T-helper 2 cell treated with Interferon-gamma antibody and Interleukin-4, amounts not matched to agents 5 μg/mL and 100 μg/mL, for 36 hours (primary cell): ENCODE measurements at regions not wholly inside any gene's neighbourhood (a gene's known extent, or its start where the extent isn't known, plus 50 kb on each side); places are given as distances from the start of the nearest gene placed in this dataset.

ENCODE experiments used
- DNase-seq: peaks from one replicate; pipeline ENCODE4 v3.0.0; 2021; ENCODE audit warnings: low spot score
- H3K27ac Mint-ChIP-seq: one replicate; pipeline ENCODE4 v1.8.0; 2021; ENCODE audit warnings: mild to moderate bottlenecking, mixed read lengths
- H3K27me3 Mint-ChIP-seq: one replicate; pipeline ENCODE4 v1.8.0; 2021; ENCODE audit warnings: low read depth, mixed read lengths
- H3K36me3 Mint-ChIP-seq: one replicate; pipeline ENCODE4 v1.8.0; 2021; ENCODE audit warnings: low read depth, mixed read lengths
- H3K4me1 Mint-ChIP-seq: one replicate; pipeline ENCODE4 v1.8.0; 2021; ENCODE audit warnings: low read depth, mixed read lengths
- H3K4me3 Mint-ChIP-seq: one replicate; pipeline ENCODE4 v1.8.0; 2022; ENCODE audit warnings: mild to moderate bottlenecking, moderate library complexity, mixed read lengths
- H3K9me3 Mint-ChIP-seq: one replicate; pipeline ENCODE4 v1.8.0; 2021; ENCODE audit warnings: mixed read lengths

DNA sequence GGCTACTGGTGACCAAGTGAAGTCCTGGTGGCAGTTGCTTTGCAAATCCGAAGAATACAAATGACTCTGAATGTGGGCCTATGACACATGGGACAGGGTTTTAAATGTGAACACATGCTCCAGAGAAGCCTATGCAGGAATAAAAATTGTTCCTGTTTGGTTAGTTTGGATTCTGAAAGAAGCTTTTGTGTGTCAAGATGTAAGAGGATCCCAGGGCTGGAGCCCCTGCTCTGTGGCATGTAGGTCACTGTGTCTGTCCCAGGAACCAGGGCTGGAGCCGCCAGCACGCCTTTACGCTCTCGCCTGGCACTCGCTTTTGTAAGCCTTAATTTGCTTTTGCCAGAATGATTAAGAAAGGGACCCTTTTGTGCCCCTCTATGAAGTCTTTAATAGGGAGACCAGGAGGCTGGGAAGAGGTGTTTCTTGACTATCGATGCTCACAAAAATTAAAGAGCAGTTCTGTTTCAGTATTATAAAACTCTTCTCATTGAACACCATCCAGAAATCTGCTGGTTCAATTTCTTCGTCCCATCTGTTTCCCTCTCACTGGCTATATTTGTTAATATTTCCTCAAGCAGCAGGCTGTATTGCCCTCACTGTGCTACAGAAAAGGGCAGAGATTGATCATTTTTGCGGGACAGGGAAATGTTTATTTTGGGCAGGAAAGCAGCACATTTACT, 532.7 kb upstream of the POU3F3 start:
- no peaks in the 10 kb centered on the region for H3K36me3 Mint-ChIP-seq
- no peak for DNase-seq
- peaks cover 4% of the 10 kb centered on the region for H3K27me3 Mint-ChIP-seq
- no peaks in the 10 kb centered on the region for H3K4me1 Mint-ChIP-seq
- no peak overlapping the region for H3K27ac Mint-ChIP-seq
- no peaks in the 10 kb centered on the region for H3K9me3 Mint-ChIP-seq
- H3K4me3 Mint-ChIP-seq: no peak overlapping the region

DNA sequence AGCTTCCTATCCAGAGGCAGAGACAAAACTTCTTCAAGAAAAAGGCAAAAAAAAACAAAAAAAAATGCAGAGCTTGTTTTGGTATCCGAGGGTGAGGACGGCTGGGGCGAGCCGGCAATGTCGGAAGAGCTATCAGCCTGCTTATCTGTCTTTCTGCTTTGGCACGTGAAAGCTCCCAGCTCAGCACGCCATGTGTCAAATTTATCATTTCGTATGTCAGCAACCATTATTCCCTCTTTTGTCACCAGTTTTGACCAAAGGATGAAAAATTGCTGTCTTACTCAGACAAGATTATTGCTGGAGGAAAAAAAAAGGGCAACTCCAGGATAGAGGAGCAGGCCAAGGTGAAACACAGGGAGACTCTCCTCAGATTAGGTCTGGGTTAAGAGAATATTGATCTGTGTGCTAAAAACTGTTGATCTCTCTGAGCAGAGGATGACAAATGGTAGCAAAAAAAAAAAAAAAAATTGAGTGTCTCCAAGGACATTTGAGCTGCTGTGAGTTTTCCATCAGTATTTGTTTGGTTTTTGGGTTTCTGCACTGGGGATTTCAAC, 532.0 kb upstream of the POU3F3 start:
- H3K4me3 Mint-ChIP-seq: no peak overlapping the region
- H3K4me1 Mint-ChIP-seq: no peaks in the 10 kb centered on the region
- H3K36me3 Mint-ChIP-seq: no peaks in the 10 kb centered on the region
- H3K27me3 Mint-ChIP-seq: peaks cover 4% of the 10 kb centered on the region
- no peak for DNase-seq
- H3K9me3 Mint-ChIP-seq: no peaks in the 10 kb centered on the region
- H3K27ac Mint-ChIP-seq: no peak overlapping the region

DNA sequence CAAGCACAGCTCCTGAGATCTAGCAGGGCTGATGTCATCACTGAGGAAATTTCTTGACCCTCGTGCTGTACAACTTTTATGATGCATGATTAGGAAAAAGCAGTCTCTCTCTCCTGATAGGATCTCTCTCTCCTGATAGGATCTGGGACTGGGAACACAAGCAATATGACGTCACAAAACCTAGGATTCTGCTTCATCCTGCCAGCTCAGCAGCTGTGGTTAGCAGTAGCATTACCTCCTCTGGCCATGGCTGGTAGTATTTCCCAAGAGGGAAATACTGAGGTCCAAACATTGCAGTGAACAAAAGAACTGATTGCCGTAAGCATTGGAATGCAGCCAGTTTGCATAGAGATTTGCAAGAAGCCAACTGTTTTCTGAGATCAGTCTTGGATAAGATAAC, 521.2 kb upstream of the POU3F3 start:
- no peak overlapping the region for H3K27ac Mint-ChIP-seq
- H3K4me1 Mint-ChIP-seq: no peaks in the 10 kb centered on the region
- DNase-seq: no peak
- no peaks in the 10 kb centered on the region for H3K36me3 Mint-ChIP-seq
- H3K4me3 Mint-ChIP-seq: no peak overlapping the region
- H3K9me3 Mint-ChIP-seq: no peaks in the 10 kb centered on the region
- no peaks in the 10 kb centered on the region for H3K27me3 Mint-ChIP-seq

DNA sequence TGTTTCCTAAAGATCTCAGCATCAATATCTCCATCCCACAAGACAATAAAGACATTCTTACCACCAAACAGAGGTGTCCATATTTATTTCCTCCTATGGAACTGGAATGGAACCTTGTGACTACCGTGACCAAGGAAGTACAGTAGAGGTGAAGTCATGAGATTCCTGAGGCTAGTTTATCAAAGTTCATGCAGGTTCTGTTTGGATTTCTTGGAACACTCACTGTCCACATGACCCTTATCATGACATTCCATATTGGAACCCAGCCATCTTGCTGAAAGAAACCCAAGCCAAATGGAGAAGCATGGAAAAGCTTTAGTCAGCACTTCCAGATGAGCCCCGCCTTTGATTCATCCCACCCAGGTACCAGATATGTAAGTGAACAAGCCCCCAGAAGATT, 516.0 kb upstream of the POU3F3 start:
- no peaks in the 10 kb centered on the region for H3K9me3 Mint-ChIP-seq
- H3K27me3 Mint-ChIP-seq: no peaks in the 10 kb centered on the region
- H3K27ac Mint-ChIP-seq: no peak overlapping the region
- DNase-seq: no peak
- no peaks in the 10 kb centered on the region for H3K36me3 Mint-ChIP-seq
- H3K4me1 Mint-ChIP-seq: no peaks in the 10 kb centered on the region
- H3K4me3 Mint-ChIP-seq: no peak overlapping the region

DNA sequence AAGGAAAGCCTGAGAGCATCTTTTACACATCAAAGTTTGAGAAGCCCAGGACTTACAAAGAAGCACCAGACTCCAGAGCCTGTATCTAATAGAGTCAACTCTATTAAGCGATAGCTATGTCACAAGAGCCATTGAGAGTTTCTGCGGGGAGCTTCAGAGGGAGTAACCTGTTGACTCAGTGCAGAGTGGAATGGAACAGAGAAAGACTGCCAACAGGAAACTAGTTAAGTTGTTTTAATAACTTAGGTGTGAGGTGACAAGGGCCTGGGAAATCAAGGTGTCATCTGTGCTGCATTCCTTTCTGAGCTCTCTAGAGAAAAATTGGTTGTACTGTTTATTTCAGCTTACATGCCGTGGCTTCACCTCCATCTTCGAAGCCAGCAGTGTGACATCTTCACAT, 513.8 kb upstream of the POU3F3 start:
- H3K36me3 Mint-ChIP-seq: no peaks in the 10 kb centered on the region
- H3K4me1 Mint-ChIP-seq: no peaks in the 10 kb centered on the region
- no peak overlapping the region for H3K4me3 Mint-ChIP-seq
- DNase-seq: no peak
- no peaks in the 10 kb centered on the region for H3K27me3 Mint-ChIP-seq
- no peaks in the 10 kb centered on the region for H3K9me3 Mint-ChIP-seq
- H3K27ac Mint-ChIP-seq: no peak overlapping the region

DNA sequence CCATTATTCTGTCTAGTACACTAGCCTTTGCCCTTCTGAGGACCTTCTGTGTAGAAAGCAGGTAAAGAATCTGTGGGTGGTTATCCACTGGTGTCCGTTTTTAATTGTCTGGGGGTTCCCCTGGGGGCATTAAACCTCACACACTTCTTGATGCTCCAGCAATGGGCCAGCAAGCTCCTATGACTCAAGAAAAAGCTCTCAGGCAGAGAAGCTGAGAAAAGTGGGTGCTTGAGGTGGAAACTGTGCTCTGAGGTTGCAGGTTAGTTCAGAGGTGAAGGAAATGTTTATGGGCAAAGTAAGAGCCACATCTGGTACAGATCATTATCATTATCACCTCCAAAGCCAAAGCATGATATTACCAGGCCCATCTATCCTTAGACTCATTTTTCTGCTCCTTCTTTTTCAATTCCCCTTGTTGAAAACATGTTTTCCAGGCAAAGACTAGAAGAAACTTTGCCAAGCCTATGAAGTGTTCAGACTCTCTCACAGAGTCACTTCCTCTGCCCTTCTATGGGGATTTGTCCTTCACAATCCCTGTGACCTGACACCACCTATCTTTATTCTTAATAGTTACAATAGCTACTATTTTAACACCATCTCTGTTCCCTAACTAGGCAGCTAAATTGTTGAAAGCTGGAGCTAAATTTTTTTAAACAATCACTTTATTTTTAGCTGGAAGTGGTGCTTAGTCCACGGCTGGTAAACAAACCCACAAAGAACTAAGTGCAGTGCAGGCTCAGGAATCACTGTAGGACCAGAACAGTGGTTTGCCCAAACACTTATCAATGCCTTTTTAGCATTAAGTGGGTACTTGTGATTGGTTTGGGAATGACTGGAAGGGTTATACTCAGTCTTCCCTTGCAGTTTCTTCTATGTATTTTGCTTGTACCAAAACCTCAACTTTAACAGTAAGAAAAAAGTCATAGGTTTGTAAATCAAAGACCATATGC, 512.8 kb upstream of the POU3F3 start:
- Mint-ChIP-seq H3K4me1 (no peaks in the 10 kb centered on the region), H3K4me3 (no peak overlapping the region), H3K36me3 (no peaks in the 10 kb centered on the region), H3K27ac (no peak overlapping the region), H3K27me3 (no peaks in the 10 kb centered on the region), H3K9me3 (no peaks in the 10 kb centered on the region)
- DNase-seq: no peak

DNA sequence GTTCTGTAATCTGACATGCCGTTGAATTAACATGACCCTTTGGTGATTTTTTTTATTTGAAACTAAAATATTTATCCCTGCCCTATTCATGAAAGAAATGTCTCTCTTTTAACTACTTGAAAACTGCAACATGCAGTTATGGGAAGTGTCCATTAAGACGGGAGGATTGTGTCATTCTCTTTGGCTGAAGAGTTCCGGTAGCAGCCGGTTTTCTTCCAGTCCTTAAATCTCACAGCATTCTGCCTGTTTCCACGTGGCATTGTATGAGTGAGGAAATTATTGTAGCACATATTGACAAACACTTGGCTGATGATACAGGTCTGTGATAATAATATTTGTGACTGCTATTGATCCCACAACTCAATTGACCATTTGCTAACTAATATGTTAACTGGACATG, 509.6 kb upstream of the POU3F3 start:
- Mint-ChIP-seq H3K27ac (no peak overlapping the region), H3K27me3 (no peaks in the 10 kb centered on the region), H3K4me1 (no peaks in the 10 kb centered on the region), H3K9me3 (no peaks in the 10 kb centered on the region), H3K36me3 (no peaks in the 10 kb centered on the region), H3K4me3 (no peak overlapping the region)
- no peak for DNase-seq

DNA sequence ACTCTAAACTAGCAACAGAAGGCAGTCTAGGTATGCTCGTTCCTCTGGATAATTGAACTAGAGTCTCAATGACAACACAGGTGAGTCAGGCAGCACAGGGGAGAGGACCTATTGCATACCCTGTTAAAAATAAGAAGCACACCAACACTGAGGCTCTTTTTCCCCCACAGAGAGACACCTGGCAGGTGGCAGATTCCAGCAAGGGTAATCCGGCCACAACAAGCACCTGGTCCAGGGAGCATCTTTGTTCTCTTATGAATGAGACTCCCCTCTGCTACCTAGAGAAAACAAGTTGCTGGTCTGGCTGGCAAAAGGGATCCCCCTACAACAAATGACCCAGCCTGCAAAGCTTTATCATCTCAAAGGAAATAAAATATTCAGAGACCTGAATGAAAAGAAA, 508.9 kb upstream of the POU3F3 start:
- H3K27me3 Mint-ChIP-seq: no peaks in the 10 kb centered on the region

DNA sequence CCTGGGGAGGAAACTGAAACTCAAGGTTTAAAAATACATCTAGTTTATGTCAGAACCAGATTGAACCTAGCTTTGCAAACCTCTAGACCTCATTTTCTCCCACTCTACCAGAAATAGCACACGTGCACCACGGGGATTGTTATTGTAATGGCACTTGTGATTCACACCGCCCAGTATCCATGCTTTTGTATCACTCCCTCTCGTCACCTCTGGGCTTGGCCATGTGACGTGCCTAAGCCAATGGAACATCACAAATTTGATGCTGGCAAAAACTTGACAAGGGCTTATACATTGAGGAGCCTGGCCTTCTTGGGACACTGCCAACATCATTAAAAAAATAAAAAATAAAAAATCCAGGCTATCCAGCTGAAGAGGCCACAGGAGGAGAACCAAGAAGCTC, 495.8 kb upstream of the POU3F3 start:
- Mint-ChIP-seq H3K27me3 (no peaks in the 10 kb centered on the region), H3K4me3 (no peak overlapping the region), H3K4me1 (no peaks in the 10 kb centered on the region), H3K9me3 (no peaks in the 10 kb centered on the region), H3K36me3 (no peaks in the 10 kb centered on the region), H3K27ac (no peak overlapping the region)
- DNase-seq: no peak

More for the DNA sequence above, 508.9 kb upstream of the POU3F3 start:
- Mint-ChIP-seq H3K9me3 (no peaks in the 10 kb centered on the region), H3K27ac (no peak overlapping the region), H3K36me3 (no peaks in the 10 kb centered on the region), H3K4me1 (no peaks in the 10 kb centered on the region), H3K4me3 (no peak overlapping the region)
- DNase-seq: no peak

DNA sequence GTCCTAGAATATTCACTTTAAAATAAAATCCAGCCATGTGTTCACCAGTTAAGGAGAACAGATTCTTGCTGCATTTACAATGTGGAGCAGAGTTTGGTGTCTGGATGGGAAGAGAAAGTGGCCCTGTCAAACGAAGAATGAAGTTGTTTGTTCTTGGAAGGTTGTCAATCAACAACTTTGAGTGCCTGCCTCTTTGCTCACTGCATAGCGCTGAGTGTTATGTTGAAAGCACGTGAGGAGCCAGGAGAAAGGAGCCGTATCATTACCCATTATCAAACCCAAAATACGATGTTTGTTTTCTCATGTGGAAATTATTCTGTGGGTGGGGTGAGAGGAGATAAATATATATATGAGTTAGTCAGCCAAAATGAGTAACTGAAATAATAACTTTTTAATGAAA, 492.5 kb upstream of the POU3F3 start:
- no peak overlapping the region for H3K27ac Mint-ChIP-seq
- H3K36me3 Mint-ChIP-seq: no peaks in the 10 kb centered on the region

DNA sequence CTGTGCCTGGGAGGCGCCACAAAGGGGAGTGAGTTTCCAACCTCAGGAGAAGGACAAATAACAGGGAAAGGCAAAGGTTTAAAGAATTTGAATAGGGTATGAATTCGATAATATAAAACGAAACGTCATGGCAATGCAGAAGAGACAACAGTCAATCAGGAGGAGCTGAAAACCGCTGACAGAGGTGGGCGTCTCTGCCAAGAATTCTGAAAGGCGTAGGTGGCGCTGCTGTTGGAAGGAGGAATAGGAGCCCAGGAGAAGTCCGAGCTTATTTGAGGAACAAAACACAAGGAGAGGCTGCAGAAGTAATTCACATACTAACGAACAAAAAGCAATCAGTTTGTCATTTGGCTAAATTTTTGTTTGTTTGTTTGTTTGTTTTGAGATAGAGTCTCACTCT, 485.8 kb upstream of the POU3F3 start:
- H3K27ac Mint-ChIP-seq: no peak overlapping the region

More for the DNA sequence above, 492.5 kb upstream of the POU3F3 start:
- DNase-seq: no peak
- no peaks in the 10 kb centered on the region for H3K27me3 Mint-ChIP-seq
- no peaks in the 10 kb centered on the region for H3K4me1 Mint-ChIP-seq
- no peak overlapping the region for H3K4me3 Mint-ChIP-seq
- no peaks in the 10 kb centered on the region for H3K9me3 Mint-ChIP-seq

DNA sequence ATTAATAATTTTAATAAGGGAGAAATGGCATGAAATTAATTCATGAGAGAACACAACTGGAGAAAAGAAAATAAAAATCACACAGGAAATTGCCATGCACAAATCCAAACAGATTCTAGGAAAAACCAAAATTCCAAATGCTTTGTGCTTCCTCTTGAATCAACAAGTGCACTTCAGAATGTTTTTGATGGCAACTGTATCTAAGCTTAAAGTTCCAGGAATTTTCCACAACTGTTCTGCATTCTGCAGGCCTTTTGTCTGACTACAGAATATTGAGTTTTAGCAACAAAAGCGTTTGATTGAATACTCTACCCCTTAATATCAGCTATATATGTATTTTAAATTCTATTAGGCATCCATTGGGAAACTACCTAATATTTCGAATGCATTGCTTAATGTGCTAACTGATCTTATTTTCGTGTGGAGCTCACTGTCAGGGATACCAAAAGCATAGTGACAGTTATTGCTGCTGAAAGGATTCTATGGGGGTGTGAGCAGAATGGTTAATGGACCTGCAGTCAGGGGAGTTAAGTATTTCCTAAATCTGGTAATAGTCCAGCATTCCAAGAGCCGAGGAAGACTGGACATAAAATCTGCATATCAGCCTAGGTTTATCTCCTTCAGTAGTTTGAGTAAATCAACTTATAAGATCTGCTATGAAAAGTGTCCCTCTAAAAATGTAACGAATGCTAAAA, 482.7 kb upstream of the POU3F3 start:
- Mint-ChIP-seq H3K4me1 (no peaks in the 10 kb centered on the region), H3K9me3 (no peaks in the 10 kb centered on the region), H3K27ac (no peak overlapping the region), H3K27me3 (no peaks in the 10 kb centered on the region), H3K4me3 (no peak overlapping the region), H3K36me3 (no peaks in the 10 kb centered on the region)
- DNase-seq: no peak

More for the DNA sequence above, 485.8 kb upstream of the POU3F3 start:
- H3K9me3 Mint-ChIP-seq: no peaks in the 10 kb centered on the region
- H3K36me3 Mint-ChIP-seq: no peaks in the 10 kb centered on the region
- H3K27me3 Mint-ChIP-seq: no peaks in the 10 kb centered on the region
- no peak overlapping the region for H3K4me3 Mint-ChIP-seq
- no peak for DNase-seq
- H3K4me1 Mint-ChIP-seq: no peaks in the 10 kb centered on the region

DNA sequence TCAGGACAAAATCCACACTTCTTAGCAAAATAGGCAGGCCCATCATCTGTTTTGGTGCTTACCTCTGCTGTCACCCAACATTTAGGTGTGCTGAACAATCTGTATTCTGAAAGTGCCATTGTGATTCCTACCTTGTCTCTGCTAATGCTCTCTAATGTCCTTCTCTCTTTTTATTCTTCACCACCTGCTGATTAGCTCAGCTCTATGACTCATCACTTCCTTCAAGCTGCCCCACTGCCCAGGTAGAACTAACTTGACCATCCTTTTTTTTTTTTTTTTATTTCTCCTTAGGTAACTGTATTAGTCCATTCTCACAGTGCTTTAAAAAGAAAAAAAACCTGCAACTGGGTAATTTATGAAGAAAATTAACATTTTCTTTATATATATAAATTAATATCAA, 478.7 kb upstream of the POU3F3 start:
- no peak overlapping the region for H3K27ac Mint-ChIP-seq
- H3K36me3 Mint-ChIP-seq: no peaks in the 10 kb centered on the region
- H3K27me3 Mint-ChIP-seq: no peaks in the 10 kb centered on the region
- peaks cover 4% of the 10 kb centered on the region for H3K4me1 Mint-ChIP-seq
- no peak for DNase-seq
- H3K4me3 Mint-ChIP-seq: no peak overlapping the region
- peaks cover 7% of the 10 kb centered on the region for H3K9me3 Mint-ChIP-seq

DNA sequence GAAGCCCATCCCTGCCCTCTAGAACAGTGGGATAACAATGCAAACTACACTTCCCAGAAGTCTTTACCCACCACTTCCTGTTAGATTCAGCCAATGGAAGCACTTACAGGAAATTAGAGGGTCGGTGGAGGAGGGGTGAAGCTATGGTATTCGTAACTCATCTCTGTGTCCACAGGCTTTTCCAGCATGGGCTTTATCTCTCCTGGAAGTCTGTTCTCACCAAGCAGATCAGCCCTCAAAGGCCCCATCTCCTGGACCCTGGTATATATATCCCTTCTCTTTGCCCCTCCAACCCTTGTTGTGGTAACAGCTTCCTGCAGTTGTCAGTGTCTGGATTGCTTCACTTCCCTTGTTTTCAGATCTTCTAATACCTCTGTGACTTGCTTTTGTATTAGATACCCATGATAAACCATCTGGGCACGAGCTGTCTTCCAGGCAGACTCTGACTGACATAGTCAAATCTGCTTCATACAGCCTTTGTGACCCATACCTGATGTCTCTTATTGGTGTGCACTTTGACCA, 475.0 kb upstream of the POU3F3 start:
- DNase-seq: no peak
- Mint-ChIP-seq H3K27me3 (no peaks in the 10 kb centered on the region), H3K27ac (peak overlapping the region; percentile 35), H3K36me3 (no peaks in the 10 kb centered on the region), H3K4me3 (peak overlapping the region; percentile 80), H3K9me3 (peaks cover 9% of the 10 kb centered on the region), H3K4me1 (peaks cover 4% of the 10 kb centered on the region)
